MCF 10A (cell line): ENCODE measurements at regions not wholly inside any gene's neighbourhood (a gene's known extent, or its start where the extent isn't known, plus 50 kb on each side); places are given as distances from the start of the nearest gene placed in this dataset.

Experiments
- BruUV-seq: library from RNA; stranded (reverse); fragments of 400-500 nt; replicated peaks from 2 replicates; lab custom pipeline; 2021; lab: Mats Ljungman, UMichigan
- CTCF ChIA-PET: fragments of 300-600 bp; sonication (Branson Sonifier 250); formaldehyde crosslinking; extraction: SDS; loops from one replicate; lab custom pipeline; 2021; ENCODE audit warnings: antibody characterized with exemption, inconsistent platforms; lab: Yijun Ruan, JAX
- POLR2A ChIA-PET: fragments of 300-600, 350-650 bp; sonication (Branson Sonifier 250); formaldehyde crosslinking; extraction: SDS; loops from one replicate; lab custom pipeline; 2020; ENCODE audit warnings: antibody characterized with exemption, inconsistent platforms; lab: Yijun Ruan, JAX
- DNase-seq: peaks from one replicate; pipeline ENCODE4 v3.0.0-alpha.2; 2018; ENCODE audit not compliant: unreplicated experiment
- H3K27ac Mint-ChIP-seq: one replicate; pipeline ENCODE4 v1.8.0; 2022; ENCODE audit warnings: mild to moderate bottlenecking, low read depth, mixed read lengths; ENCODE audit not compliant: unreplicated experiment
- H3K27me3 Mint-ChIP-seq: one replicate; pipeline ENCODE4 v1.8.0; 2022; ENCODE audit warnings: mixed read lengths; ENCODE audit not compliant: insufficient read depth, unreplicated experiment
- H3K36me3 Mint-ChIP-seq: one replicate; pipeline ENCODE4 v1.8.0; 2022; ENCODE audit warnings: mild to moderate bottlenecking, moderate library complexity, mixed read lengths; ENCODE audit not compliant: insufficient read depth, unreplicated experiment
- H3K4me1 Mint-ChIP-seq: one replicate; pipeline ENCODE4 v1.8.0; 2022; ENCODE audit warnings: mixed read lengths; ENCODE audit not compliant: insufficient read depth, unreplicated experiment
- H3K4me3 Mint-ChIP-seq: one replicate; pipeline ENCODE4 v1.8.0; 2022; ENCODE audit warnings: mild to moderate bottlenecking, moderate library complexity, mixed read lengths; ENCODE audit not compliant: unreplicated experiment
- H3K9me3 Mint-ChIP-seq: one replicate; pipeline ENCODE4 v1.8.0; 2022; ENCODE audit warnings: mixed read lengths; ENCODE audit not compliant: unreplicated experiment
- CTCF ChIP-seq: fragments of 200-600 bp; IDR thresholded peaks from one replicate; pipeline ENCODE4 v1.8.0; 2022; ENCODE audit warnings: antibody characterized with exemption, mild to moderate bottlenecking; ENCODE audit not compliant: unreplicated experiment
- intact Hi-C: fragments of 100-400 bp; cut with micrococcal nuclease; formaldehyde crosslinking; loops from 2 replicates; pipeline ENCODE4 v1.14.1; 2022

DNA sequence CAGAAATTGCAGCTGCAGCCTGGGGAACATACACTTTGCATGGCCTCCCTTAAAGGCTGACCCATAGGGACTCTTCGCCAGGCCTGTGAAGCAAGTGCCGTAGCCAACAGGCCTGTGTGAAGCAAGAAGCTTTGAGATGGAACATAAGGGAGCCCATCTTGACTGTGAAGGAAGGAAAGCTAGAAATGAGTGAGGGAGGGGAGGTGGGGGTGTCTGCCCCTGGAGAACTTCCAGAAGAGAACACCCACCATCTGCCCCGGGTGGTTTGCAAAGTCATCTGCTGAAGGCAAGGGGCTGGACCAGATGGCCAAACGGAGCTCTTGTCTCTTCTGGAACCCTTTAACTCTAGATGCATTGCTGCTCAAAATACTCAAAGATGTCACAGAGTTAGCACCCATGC lies 103.3 kb upstream of the GRIK3 start:
- Mint-ChIP-seq H3K27me3 (no peaks in the 10 kb centered on the region), H3K4me1 (no peaks in the 10 kb centered on the region), H3K36me3 (no peaks in the 10 kb centered on the region), H3K9me3 (peaks cover 19% of the 10 kb centered on the region), H3K4me3 (no peak overlapping the region), H3K27ac (no peak overlapping the region)
- TF ChIP-seq CTCF, result no peak
- ChIA-PET POLR2A (interaction anchor here (0.6 kb wide), 1 partner anchor 289 kb away, joined by 3 read pairs; no protein-coding TSS in a partner anchor), CTCF (no interaction called here)
- no TSS peak for BruUV-seq
- intact Hi-C loops, result no loop called here
- no peak for DNase-seq

DNA sequence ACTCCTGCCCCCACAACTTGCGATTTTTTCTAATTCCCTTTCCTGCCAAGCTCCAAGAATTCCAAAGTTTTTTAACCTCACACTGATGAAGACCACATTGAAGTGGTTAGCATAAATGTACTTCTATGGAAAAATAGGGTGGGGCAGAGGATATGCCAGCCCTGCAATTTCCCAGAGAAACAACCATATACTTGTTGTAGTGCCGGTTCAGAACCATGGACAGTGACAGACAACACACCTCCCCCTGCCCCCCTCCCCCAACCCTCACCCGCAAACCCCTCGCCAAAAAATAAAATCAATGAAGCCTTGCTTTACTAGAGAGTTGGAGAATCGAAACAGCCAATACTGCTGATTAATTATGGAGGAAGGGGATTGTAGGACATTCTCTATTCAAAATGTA lies 109.5 kb upstream of the GRIK3 start:
- Mint-ChIP-seq H3K36me3 (no peaks in the 10 kb centered on the region), H3K27me3 (no peaks in the 10 kb centered on the region), H3K4me1 (no peaks in the 10 kb centered on the region), H3K27ac (no peak overlapping the region), H3K9me3 (peaks cover 6% of the 10 kb centered on the region), H3K4me3 (no peak overlapping the region)
- POLR2A ChIA-PET, result no interaction called here
- TF ChIP-seq CTCF, result no peak
- DNase-seq, result peak; percentile 8
- intact Hi-C loops, result no loop called here
- no TSS peak for BruUV-seq
- CTCF ChIA-PET, result no interaction called here

DNA sequence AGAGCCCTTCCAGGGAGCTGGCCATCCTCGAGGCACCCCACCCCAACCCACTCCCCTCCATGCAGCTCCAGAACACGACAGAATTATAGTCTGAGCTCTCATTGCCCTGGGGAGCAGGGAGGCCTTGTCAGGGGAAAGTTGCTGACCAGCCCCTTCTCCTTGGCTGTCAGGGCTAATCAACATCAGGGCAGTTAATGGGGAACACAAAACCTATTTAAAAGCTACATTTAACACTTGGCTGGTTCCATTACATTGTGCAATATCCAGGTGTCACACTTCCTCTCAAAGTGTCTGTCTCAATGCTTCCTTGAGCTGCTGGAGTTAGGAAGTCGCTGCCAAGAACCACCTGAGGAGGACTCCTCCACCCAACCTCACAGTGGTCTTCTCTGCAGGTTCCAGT lies 111.8 kb upstream of the GRIK3 start:
- Mint-ChIP-seq H3K27ac (no peak overlapping the region), H3K36me3 (no peaks in the 10 kb centered on the region), H3K9me3 (no peaks in the 10 kb centered on the region), H3K4me1 (no peaks in the 10 kb centered on the region), H3K4me3 (no peak overlapping the region), H3K27me3 (no peaks in the 10 kb centered on the region)
- no peak for TF ChIP-seq CTCF
- BruUV-seq, result no TSS peak
- DNase-seq, result no peak
- ChIA-PET POLR2A (no interaction called here), CTCF (interaction anchor here (0.6 to 1.3 kb wide), 2 partner anchors 11 to 667 kb away, joined by 3 to 4 read pairs; no protein-coding TSS in a partner anchor)
- intact Hi-C loops, result no loop called here

DNA sequence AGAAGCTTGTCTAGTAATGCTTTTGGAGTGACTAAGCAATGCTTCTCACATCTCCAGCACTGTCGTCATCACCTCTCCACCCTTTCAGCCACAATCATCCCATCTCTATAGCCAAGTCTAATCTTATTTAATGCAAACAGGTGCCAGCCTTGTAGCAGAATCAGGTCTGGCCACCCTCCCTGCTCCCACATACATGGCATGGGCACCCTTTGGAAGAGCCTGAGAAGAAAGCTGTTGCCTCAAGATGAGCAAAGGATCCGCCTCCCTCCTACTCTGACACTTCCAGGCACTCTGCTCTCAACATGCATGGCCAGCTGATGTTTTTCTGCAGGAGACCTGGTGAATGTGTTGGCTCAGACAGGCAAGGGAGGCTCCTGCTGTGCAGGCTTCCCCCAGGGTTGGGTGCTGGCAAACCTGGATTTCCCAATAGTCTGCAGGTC lies 113.1 kb upstream of the GRIK3 start:
- BruUV-seq, result no TSS peak

More for the DNA sequence above, 113.1 kb upstream of the GRIK3 start:
- Mint-ChIP-seq H3K36me3 (no peaks in the 10 kb centered on the region), H3K27me3 (no peaks in the 10 kb centered on the region), H3K9me3 (no peaks in the 10 kb centered on the region), H3K4me1 (no peaks in the 10 kb centered on the region), H3K4me3 (no peak overlapping the region), H3K27ac (no peak overlapping the region)
- no peak for TF ChIP-seq CTCF
- POLR2A ChIA-PET, result no interaction called here
- intact Hi-C loops, result no loop called here
- CTCF ChIA-PET, result no interaction called here
- no peak for DNase-seq
